Endothelial cell of umbilical vein (primary cell): ENCODE measurements at regions not wholly inside any gene's neighbourhood (a gene's known extent, or its start where the extent isn't known, plus 50 kb on each side); places are given as distances from the start of the nearest gene placed in this dataset.

Experiments
- BruUV-seq: library from RNA; stranded (reverse); fragments of 400-500 nt; replicated peaks from 2 replicates; lab custom pipeline; 2021; lab: Mats Ljungman, UMichigan
- CTCF ChIA-PET: fragments of 300-600, 350-600 bp; sonication (Branson Sonifier 250); formaldehyde crosslinking; loops from one replicate; lab custom pipeline; 2021; ENCODE audit warnings: antibody characterized with exemption, inconsistent platforms; lab: Charles Lee
- POLR2A ChIA-PET: fragments of 300-600, 350-600 bp; sonication (Branson Sonifier 250); formaldehyde crosslinking; loops from one replicate; lab custom pipeline; 2021; ENCODE audit warnings: antibody characterized with exemption, inconsistent platforms; lab: Charles Lee
- DNase-seq: peaks from one replicate; pipeline ENCODE4 v3.0.0-alpha.2; 2011; ENCODE audit warnings: low read depth, low spot score
- FAIRE-seq: peaks from 2 replicates; lab custom pipeline; 2011; peaks lifted over from hg19 to GRCh38; lab: Jason Lieb, UNC
- H2AFZ ChIP-seq: 2 replicates; pipeline ENCODE4 v1.6.0; 2012; ENCODE audit warnings: low read depth, low read length, control low read depth, inconsistent platforms
- H3K27ac ChIP-seq: 2 replicates; pipeline ENCODE4 v1.5.1; 2011; ENCODE audit warnings: low read depth, mild to moderate bottlenecking, control low read depth, low read length, moderate library complexity; ENCODE audit not compliant: insufficient read depth
- H3K27me3 ChIP-seq, 2 experiments: 2 replicates each; pipeline versions ENCODE4 v1.6.0 to v1.6.1; 2011; ENCODE audit warnings: low read length in 2 of 2, mixed read lengths in 1 of 2; ENCODE audit not compliant: control insufficient read depth in 2 of 2, insufficient read depth in 2 of 2
- H3K36me3 ChIP-seq, 2 experiments: 2 replicates in 1 of 2; 3 replicates in 1 of 2; pipeline ENCODE4 v1.5.1; 2011; ENCODE audit warnings: low read length in 2 of 2, mild to moderate bottlenecking in 1 of 2, moderate library complexity in 1 of 2; ENCODE audit not compliant: control insufficient read depth in 2 of 2, insufficient read depth in 2 of 2; ENCODE audit errors: extremely low read depth in 1 of 2
- H3K4me1 ChIP-seq: 3 replicates; pipeline ENCODE4 v1.5.1; 2011; ENCODE audit warnings: mild to moderate bottlenecking, low read length; ENCODE audit not compliant: control insufficient read depth, insufficient read depth; ENCODE audit errors: extremely low read depth
- H3K4me2 ChIP-seq: 2 replicates; pipeline ENCODE4 v1.6.1; 2011; ENCODE audit warnings: low read length, control low read depth, mixed read lengths; ENCODE audit not compliant: insufficient read depth
- H3K4me3 ChIP-seq, 3 experiments: fragments of 200-600 bp in 1 of 3; sonication (generic), shearing (Covaris generic) in 1 of 3; replicated peaks in 1 of 3; 2 replicates each; pipeline ENCODE4 v1.5.1; 2011 to 2016; ENCODE audit warnings: control low read depth in 3 of 3, low read length in 3 of 3, mild to moderate bottlenecking in 2 of 3, inconsistent platforms in 1 of 3, low read depth in 1 of 3, moderate library complexity in 1 of 3; ENCODE audit not compliant: insufficient read depth in 1 of 3
- H3K79me2 ChIP-seq: 2 replicates; pipeline ENCODE4 v1.6.0; 2012; ENCODE audit warnings: low read length, inconsistent platforms; ENCODE audit not compliant: control insufficient read depth, insufficient read depth
- H3K9ac ChIP-seq: replicated peaks from 2 replicates; pipeline ENCODE3; 2011; ENCODE audit warnings: low read length, control low read depth; ENCODE audit not compliant: insufficient read depth; ENCODE audit errors: extremely low read depth
- H3K9me1 ChIP-seq: replicated peaks from 3 replicates; pipeline ENCODE4 v1.6.0; 2011; ENCODE audit warnings: mild to moderate bottlenecking, low read length; ENCODE audit not compliant: control insufficient read depth, insufficient read depth; ENCODE audit errors: extremely low read depth
- H3K9me3 ChIP-seq: replicated peaks from 2 replicates; pipeline ENCODE4 v1.5.1; 2012; ENCODE audit warnings: low read length, inconsistent platforms; ENCODE audit not compliant: control insufficient read depth, insufficient read depth
- H4K20me1 ChIP-seq: replicated peaks from 2 replicates; pipeline ENCODE3; 2011; ENCODE audit warnings: mild to moderate bottlenecking, low read length; ENCODE audit not compliant: control insufficient read depth, insufficient read depth; ENCODE audit errors: extremely low read depth
- CTCF ChIP-seq, 2 donors: IDR thresholded peaks; 1 replicate in 1 of 2; 2 replicates in 1 of 2; pipeline ENCODE4 v1.5.1; 2011; ENCODE audit warnings: low read length in 2 of 2, mild to moderate bottlenecking in 2 of 2, moderate library complexity in 2 of 2, control low read depth in 1 of 2, inconsistent platforms in 1 of 2, low read depth in 1 of 2; ENCODE audit not compliant: insufficient read depth in 1 of 2; ENCODE audit errors: extremely low read depth in 1 of 2
- EZH2 ChIP-seq: IDR thresholded peaks from 2 replicates; pipeline ENCODE4 v1.6.1; 2012; ENCODE audit warnings: borderline replicate concordance, low read depth, mild to moderate bottlenecking, moderate library complexity, low read length, inconsistent platforms; ENCODE audit not compliant: severe bottlenecking
- FOS ChIP-seq: IDR thresholded peaks from 2 replicates; pipeline ENCODE4 v1.6.1; 2011; ENCODE audit warnings: mild to moderate bottlenecking, low read length, moderate library complexity, borderline replicate concordance; ENCODE audit not compliant: insufficient read depth
- GATA2 ChIP-seq: IDR thresholded peaks from 2 replicates; pipeline ENCODE4 v1.7.0; 2011; ENCODE audit warnings: low read depth, mild to moderate bottlenecking, moderate library complexity, mixed read lengths, low read length; ENCODE audit not compliant: insufficient read length, insufficient read depth
- JUN ChIP-seq: IDR thresholded peaks from 2 replicates; pipeline ENCODE4 v1.6.1; 2011; ENCODE audit warnings: borderline replicate concordance, low read depth; ENCODE audit not compliant: insufficient read length, insufficient read depth
- MAX ChIP-seq: IDR thresholded peaks from 2 replicates; pipeline ENCODE4 v1.6.1; 2011; ENCODE audit not compliant: insufficient read depth, insufficient read length
- MYC ChIP-seq: IDR thresholded peaks from one replicate; pipeline ENCODE4 v1.6.1; 2011; ENCODE audit warnings: mild to moderate bottlenecking, low read depth, low read length
- POLR2A ChIP-seq: IDR thresholded peaks from 2 replicates; pipeline ENCODE4 v1.6.1; 2012; ENCODE audit warnings: low read depth, mild to moderate bottlenecking, control low read depth, low read length
- POLR2AphosphoS5 ChIP-seq: IDR thresholded peaks from 2 replicates; pipeline ENCODE4 v1.6.1; 2012; ENCODE audit warnings: low read depth, mild to moderate bottlenecking, control low read depth, low read length, moderate library complexity; ENCODE audit not compliant: insufficient read depth
- dilution Hi-C: fragments of 300-500 bp; cut with MboI; formaldehyde crosslinking; loops from one replicate; pipeline ENCODE4 v1.15.0; 2019; ENCODE audit warnings: low sequenced_read_pairs; ENCODE audit not compliant: extremely low pct_ligation_motif_present
- intact Hi-C: fragments of 100-400 bp; cut with micrococcal nuclease; formaldehyde crosslinking; loops from one replicate; pipeline ENCODE4 v1.10.0; 2022

- peaks cover 2% of the 10 kb centered on the region for H3K4me1 ChIP-seq
- dilution Hi-C loops, result no loop called here
Measured at GRCh38 chr6:54465649-54466300, 157.5 kb downstream of the TINAG start.

More at GRCh38 chr6:54465649-54466300, 157.5 kb downstream of the TINAG start:
- H3K27ac ChIP-seq, result no peak overlapping the region
- intact Hi-C loops, result no loop called here
- H4K20me1 ChIP-seq, result no peaks in the 10 kb centered on the region
- H3K9ac ChIP-seq, result no peak overlapping the region
- H3K9me3 ChIP-seq, result no peaks in the 10 kb centered on the region
- H2AFZ ChIP-seq, result no peak overlapping the region
- TF ChIP-seq JUN, result no peak
- no peak for TF ChIP-seq GATA2
- TF ChIP-seq EZH2, result no peak
- TF ChIP-seq POLR2A, result no peak
- no peak for TF ChIP-seq POLR2AphosphoS5
- no peak for TF ChIP-seq FOS
- TF ChIP-seq CTCF (IDR thresholded peaks at IDR 0.05; ENCODE audit: extremely low read depth in 1 of 2, insufficient read depth in 1 of 2, low read depth in 1 of 2, low read length in 2 of 2), result no peak
- no peak for TF ChIP-seq MYC
- no peak for TF ChIP-seq MAX
- FAIRE-seq (no peak), DNase-seq (no peak)
- H3K9me1 ChIP-seq, result no peaks in the 10 kb centered on the region
- H3K4me2 ChIP-seq, result no peak overlapping the region
- no peaks in the 10 kb centered on the region for H3K27me3 ChIP-seq
- POLR2A ChIA-PET, result no interaction called here
- CTCF ChIA-PET, result no interaction called here
- no peaks in the 10 kb centered on the region for H3K36me3 ChIP-seq
- no peak overlapping the region for H3K4me3 ChIP-seq
- no TSS peak for BruUV-seq
- no peaks in the 10 kb centered on the region for H3K79me2 ChIP-seq
